ENCODE measurements at regions not wholly inside any gene's neighbourhood (a gene's known extent, or its start where the extent isn't known, plus 50 kb on each side); places are given as distances from the start of the nearest gene placed in this dataset.

GRCh38 chr18:10388373-10388772 lies 66.1 kb upstream of the APCDD1 start:
- Histone ChIP-seq H3K27ac (ENCODE audit: insufficient read depth, low read length, poor library complexity, severe bottlenecking) (no peak overlapping the region), H3K27me3 (ENCODE audit: control insufficient read depth, insufficient read depth, low read length) (peaks cover 2% of the 10 kb centered on the region), H3K36me3 (ENCODE audit: control insufficient read depth, insufficient read depth, low read length) (no peaks in the 10 kb centered on the region), H3K9me3 (ENCODE audit: control insufficient read depth in 2 of 2, low read length in 2 of 2) (no peaks in the 10 kb centered on the region), H3K4me1 (ENCODE audit: control insufficient read depth, insufficient read depth, low read length, poor library complexity, severe bottlenecking) (no peaks in the 10 kb centered on the region), H3K4me3 (ENCODE audit: low read depth, low read length) (no peak overlapping the region)
- DNase-seq: no peak
- Mint-ChIP-seq H3K27me3 (peaks cover 18% of the 10 kb centered on the region), H3K4me3 (no peak overlapping the region), H3K9me3 (peaks cover 0 to 4% (median 0%) of the 10 kb centered on the region in 7 donors), H3K27ac (no peak overlapping the region), H3K4me1 (peaks cover 0 to 8% (median 0%) of the 10 kb centered on the region in 4 donors), H3K36me3 (no peaks in the 10 kb centered on the region)
- ATAC-seq (ENCODE audit: low read depth in 2 of 2): no peak

GRCh38 chr18:10391506-10391905 lies 62.9 kb upstream of the APCDD1 start:
- peaks cover 0 to 4% (median 0%) of the 10 kb centered on the region in 7 donors for H3K9me3 Mint-ChIP-seq
- H3K9me3 ChIP-seq (ENCODE audit: control insufficient read depth in 2 of 2, low read length in 2 of 2): no peaks in the 10 kb centered on the region
- H3K27ac ChIP-seq (ENCODE audit: insufficient read depth, low read length, poor library complexity, severe bottlenecking): no peak overlapping the region
- H3K4me1 Mint-ChIP-seq: peaks cover 0 to 8% (median 0%) of the 10 kb centered on the region in 4 donors
- peak overlapping the region in 2 of 4 donors; percentile 1 to 53 for H3K4me3 Mint-ChIP-seq
- peaks cover 23% of the 10 kb centered on the region for H3K27me3 Mint-ChIP-seq
- no peak overlapping the region for H3K4me3 ChIP-seq (ENCODE audit: low read depth, low read length)
- H3K27me3 ChIP-seq (ENCODE audit: control insufficient read depth, insufficient read depth, low read length): no peaks in the 10 kb centered on the region
- H3K4me1 ChIP-seq (ENCODE audit: control insufficient read depth, insufficient read depth, low read length, poor library complexity, severe bottlenecking): no peaks in the 10 kb centered on the region
- H3K27ac Mint-ChIP-seq: no peak overlapping the region
- ATAC-seq (ENCODE audit: low read depth in 2 of 2) (no peak), DNase-seq (peak in 1 of 3 donors; percentile 4)
- H3K36me3 ChIP-seq (ENCODE audit: control insufficient read depth, insufficient read depth, low read length): no peaks in the 10 kb centered on the region
- no peaks in the 10 kb centered on the region for H3K36me3 Mint-ChIP-seq

GRCh38 chr18:10397004-10397403 lies 57.4 kb upstream of the APCDD1 start:
- H3K4me1 ChIP-seq (ENCODE audit: control insufficient read depth, insufficient read depth, low read length, poor library complexity, severe bottlenecking): no peaks in the 10 kb centered on the region
- H3K36me3 Mint-ChIP-seq: no peaks in the 10 kb centered on the region
- peaks cover 0 to 6% (median 0%) of the 10 kb centered on the region in 4 donors for H3K4me1 Mint-ChIP-seq
- no peaks in the 10 kb centered on the region for H3K36me3 ChIP-seq (ENCODE audit: control insufficient read depth, insufficient read depth, low read length)
- no peak overlapping the region for H3K27ac Mint-ChIP-seq
- peaks cover 19% of the 10 kb centered on the region for H3K27me3 Mint-ChIP-seq
- no peak for ATAC-seq (ENCODE audit: low read depth in 2 of 2)
- DNase-seq: no peak
- no peak overlapping the region for H3K4me3 ChIP-seq (ENCODE audit: low read depth, low read length)
- H3K9me3 Mint-ChIP-seq: peaks cover 0 to 4% (median 0%) of the 10 kb centered on the region in 7 donors
- no peaks in the 10 kb centered on the region for H3K9me3 ChIP-seq (ENCODE audit: control insufficient read depth in 2 of 2, low read length in 2 of 2)
- H3K4me3 Mint-ChIP-seq: no peak overlapping the region
- no peak overlapping the region for H3K27ac ChIP-seq (ENCODE audit: insufficient read depth, low read length, poor library complexity, severe bottlenecking)
- H3K27me3 ChIP-seq (ENCODE audit: control insufficient read depth, insufficient read depth, low read length): no peaks in the 10 kb centered on the region

- no peak for ATAC-seq (ENCODE audit: low read depth in 2 of 2)
- no peak for DNase-seq
- Histone ChIP-seq H3K27ac (ENCODE audit: insufficient read depth, low read length, poor library complexity, severe bottlenecking) (no peak overlapping the region), H3K27me3 (ENCODE audit: control insufficient read depth, insufficient read depth, low read length) (no peaks in the 10 kb centered on the region), H3K36me3 (ENCODE audit: control insufficient read depth, insufficient read depth, low read length) (no peaks in the 10 kb centered on the region), H3K4me1 (ENCODE audit: control insufficient read depth, insufficient read depth, low read length, poor library complexity, severe bottlenecking) (no peaks in the 10 kb centered on the region), H3K9me3 (ENCODE audit: control insufficient read depth in 2 of 2, low read length in 2 of 2) (no peaks in the 10 kb centered on the region), H3K4me3 (ENCODE audit: low read depth, low read length) (no peak overlapping the region)
- no peak overlapping the region for H3K4me3 Mint-ChIP-seq
- no peaks in the 10 kb centered on the region for H3K36me3 Mint-ChIP-seq
- H3K27me3 Mint-ChIP-seq: peaks cover 14% of the 10 kb centered on the region
- peaks cover 0 to 6% (median 0%) of the 10 kb centered on the region in 4 donors for H3K4me1 Mint-ChIP-seq
- no peak overlapping the region for H3K27ac Mint-ChIP-seq
- peaks cover 0 to 4% (median 0%) of the 10 kb centered on the region in 7 donors for H3K9me3 Mint-ChIP-seq
Observed at GRCh38 chr18:10398571-10398970, 55.9 kb upstream of the APCDD1 start.

GRCh38 chr18:10399465-10399864 lies 55.0 kb upstream of the APCDD1 start:
- H3K27me3 Mint-ChIP-seq: peaks cover 11% of the 10 kb centered on the region
- H3K9me3 Mint-ChIP-seq: peaks cover 0 to 4% (median 0%) of the 10 kb centered on the region in 7 donors
- no peaks in the 10 kb centered on the region for H3K36me3 Mint-ChIP-seq

GRCh38 chr18:10400534-10401307 lies 53.7 kb upstream of the APCDD1 start:
- ATAC-seq (ENCODE audit: low read depth in 2 of 2) (peak in 1 of 2 donors; percentile 43), DNase-seq (no peak)
- no peak overlapping the region for H3K4me3 Mint-ChIP-seq
- Histone ChIP-seq H3K4me3 (ENCODE audit: low read depth, low read length) (no peak overlapping the region), H3K27me3 (ENCODE audit: control insufficient read depth, insufficient read depth, low read length) (no peaks in the 10 kb centered on the region), H3K9me3 (ENCODE audit: control insufficient read depth in 2 of 2, low read length in 2 of 2) (no peaks in the 10 kb centered on the region), H3K27ac (ENCODE audit: insufficient read depth, low read length, poor library complexity, severe bottlenecking) (no peak overlapping the region), H3K4me1 (ENCODE audit: control insufficient read depth, insufficient read depth, low read length, poor library complexity, severe bottlenecking) (no peaks in the 10 kb centered on the region), H3K36me3 (ENCODE audit: control insufficient read depth, insufficient read depth, low read length) (no peaks in the 10 kb centered on the region)
- H3K36me3 Mint-ChIP-seq: no peaks in the 10 kb centered on the region
- H3K9me3 Mint-ChIP-seq: peaks cover 0 to 2% (median 0%) of the 10 kb centered on the region in 7 donors
- H3K27me3 Mint-ChIP-seq: peaks cover 10% of the 10 kb centered on the region
- peaks cover 0 to 6% (median 0%) of the 10 kb centered on the region in 4 donors for H3K4me1 Mint-ChIP-seq
- no peak overlapping the region for H3K27ac Mint-ChIP-seq

More at GRCh38 chr18:10399465-10399864, 55.0 kb upstream of the APCDD1 start:
- Histone ChIP-seq H3K9me3 (ENCODE audit: control insufficient read depth in 2 of 2, low read length in 2 of 2) (no peaks in the 10 kb centered on the region), H3K4me1 (ENCODE audit: control insufficient read depth, insufficient read depth, low read length, poor library complexity, severe bottlenecking) (no peaks in the 10 kb centered on the region), H3K27ac (ENCODE audit: insufficient read depth, low read length, poor library complexity, severe bottlenecking) (no peak overlapping the region), H3K27me3 (ENCODE audit: control insufficient read depth, insufficient read depth, low read length) (no peaks in the 10 kb centered on the region), H3K4me3 (ENCODE audit: low read depth, low read length) (no peak overlapping the region), H3K36me3 (ENCODE audit: control insufficient read depth, insufficient read depth, low read length) (no peaks in the 10 kb centered on the region)
- Mint-ChIP-seq H3K27ac (no peak overlapping the region), H3K4me1 (peaks cover 0 to 6% (median 0%) of the 10 kb centered on the region in 4 donors), H3K4me3 (no peak overlapping the region)
- DNase-seq (no peak), ATAC-seq (ENCODE audit: low read depth in 2 of 2) (no peak)

- Histone ChIP-seq H3K27me3 (ENCODE audit: control insufficient read depth, insufficient read depth, low read length) (no peaks in the 10 kb centered on the region), H3K27ac (ENCODE audit: insufficient read depth, low read length, poor library complexity, severe bottlenecking) (no peak overlapping the region), H3K9me3 (ENCODE audit: control insufficient read depth in 2 of 2, low read length in 2 of 2) (no peaks in the 10 kb centered on the region), H3K36me3 (ENCODE audit: control insufficient read depth, insufficient read depth, low read length) (no peaks in the 10 kb centered on the region), H3K4me3 (ENCODE audit: low read depth, low read length) (no peak overlapping the region), H3K4me1 (ENCODE audit: control insufficient read depth, insufficient read depth, low read length, poor library complexity, severe bottlenecking) (no peaks in the 10 kb centered on the region)
- no peak overlapping the region for H3K27ac Mint-ChIP-seq
- H3K4me1 Mint-ChIP-seq: peaks cover 0 to 6% (median 0%) of the 10 kb centered on the region in 4 donors
- no peaks in the 10 kb centered on the region for H3K36me3 Mint-ChIP-seq
- ATAC-seq (ENCODE audit: low read depth in 2 of 2): no peak
- peaks cover 10% of the 10 kb centered on the region for H3K27me3 Mint-ChIP-seq
- H3K9me3 Mint-ChIP-seq: peaks cover 0 to 2% (median 0%) of the 10 kb centered on the region in 7 donors
- H3K4me3 Mint-ChIP-seq: no peak overlapping the region
- no peak for DNase-seq
Observed at GRCh38 chr18:10401521-10401920, 52.9 kb upstream of the APCDD1 start.

GRCh38 chr18:10401930-10402329 lies 52.5 kb upstream of the APCDD1 start:
- ATAC-seq (ENCODE audit: low read depth in 2 of 2): no peak
- Histone ChIP-seq H3K9me3 (ENCODE audit: control insufficient read depth in 2 of 2, low read length in 2 of 2) (no peaks in the 10 kb centered on the region), H3K36me3 (ENCODE audit: control insufficient read depth, insufficient read depth, low read length) (no peaks in the 10 kb centered on the region), H3K4me3 (ENCODE audit: low read depth, low read length) (no peak overlapping the region), H3K27ac (ENCODE audit: insufficient read depth, low read length, poor library complexity, severe bottlenecking) (no peak overlapping the region), H3K4me1 (ENCODE audit: control insufficient read depth, insufficient read depth, low read length, poor library complexity, severe bottlenecking) (no peaks in the 10 kb centered on the region), H3K27me3 (ENCODE audit: control insufficient read depth, insufficient read depth, low read length) (no peaks in the 10 kb centered on the region)
- peaks cover 10% of the 10 kb centered on the region for H3K27me3 Mint-ChIP-seq
- no peak overlapping the region for H3K27ac Mint-ChIP-seq
- peaks cover 0 to 6% (median 0%) of the 10 kb centered on the region in 4 donors for H3K4me1 Mint-ChIP-seq
- no peaks in the 10 kb centered on the region for H3K36me3 Mint-ChIP-seq
- H3K9me3 Mint-ChIP-seq: peaks cover 0 to 2% (median 0%) of the 10 kb centered on the region in 7 donors
- H3K4me3 Mint-ChIP-seq: no peak overlapping the region
- no peak for DNase-seq
